HEK293 (cell line): ENCODE measurements at regions not wholly inside any gene's neighbourhood (a gene's known extent, or its start where the extent isn't known, plus 50 kb on each side); places are given as distances from the start of the nearest gene placed in this dataset.

Experiments
- CTCF ChIA-PET: fragments of 350-600 bp; formaldehyde crosslinking; extraction: SDS; loops from one replicate; lab custom pipeline; 2021; ENCODE audit warnings: antibody characterized with exemption; lab: Yijun Ruan, JAX
- POLR2A ChIA-PET: fragments of 300-600 bp; formaldehyde crosslinking; extraction: SDS; loops from one replicate; lab custom pipeline; 2020; ENCODE audit warnings: antibody characterized with exemption, inconsistent platforms; lab: Yijun Ruan, JAX
- H3K27ac ChIP-seq: fragments of 200-500 bp; sonication (Bioruptor generic); 2 replicates; pipeline ENCODE4 v1.5.1; 2014; ENCODE audit warnings: low read depth, low read length, control low read depth, inconsistent platforms; ENCODE audit errors: extremely low read depth
- H3K36me3 ChIP-seq, 2 experiments: fragments of 200-500 bp in 1 of 2; sonication (Bioruptor generic) in 1 of 2; 1 replicate in 1 of 2; 2 replicates in 1 of 2; pipeline ENCODE4 v1.5.1; 2014 to 2017; ENCODE audit warnings: inconsistent platforms in 2 of 2, low read length in 2 of 2; ENCODE audit not compliant: control insufficient read depth in 2 of 2, insufficient read depth in 1 of 2
- H3K4me1 ChIP-seq: fragments of 200-500 bp; sonication (Bioruptor generic); 2 replicates; pipeline ENCODE4 v1.5.1; 2014; ENCODE audit warnings: mild to moderate bottlenecking, low read length, inconsistent platforms; ENCODE audit not compliant: control insufficient read depth, insufficient read depth
- H3K4me3 ChIP-seq: 2 replicates; pipeline ENCODE4 v1.5.1; 2011; ENCODE audit warnings: low read depth, mild to moderate bottlenecking, control low read depth, low read length, moderate library complexity
- H3K9me3 ChIP-seq: fragments of 200-500 bp; sonication (Bioruptor generic); 2 replicates; pipeline ENCODE4 v1.5.1; 2014; ENCODE audit warnings: low read depth, low read length, inconsistent platforms; ENCODE audit not compliant: control insufficient read depth, insufficient read depth
- BCL6B ChIP-seq: fragments of 450-650 bp; formaldehyde crosslinking; IDR thresholded peaks from 2 replicates; pipeline ENCODE4 v1.5.1; 2017; ENCODE audit warnings: missing biosample characterization, missing genetic modification characterization
- CTCF ChIP-seq: fragments of 450-650 bp; formaldehyde crosslinking; IDR thresholded peaks from 2 replicates; pipeline ENCODE4 v1.5.1; 2016; ENCODE audit warnings: missing biosample characterization, missing genetic modification characterization
- HOXD13 ChIP-seq: sonication (generic); formaldehyde crosslinking; IDR thresholded peaks from 2 replicates; pipeline ENCODE4 v1.8.0; 2022; ENCODE audit warnings: missing genetic modification reagents, borderline replicate concordance
- KLF16 ChIP-seq: fragments of 450-650 bp; formaldehyde crosslinking; IDR thresholded peaks from 2 replicates; pipeline ENCODE4 v1.5.1; 2017; ENCODE audit warnings: missing biosample characterization, missing genetic modification characterization
- ZFP41 ChIP-seq: fragments of 450-650 bp; formaldehyde crosslinking; IDR thresholded peaks from 2 replicates; pipeline ENCODE4 v1.5.1; 2016; ENCODE audit warnings: missing biosample characterization, missing genetic modification characterization, borderline replicate concordance
- ZNF140 ChIP-seq: fragments of 450-650 bp; formaldehyde crosslinking; IDR thresholded peaks from 2 replicates; pipeline ENCODE4 v1.5.1; 2016; ENCODE audit warnings: missing biosample characterization, missing genetic modification characterization
- ZNF155 ChIP-seq: fragments of 450-650 bp; formaldehyde crosslinking; IDR thresholded peaks from 2 replicates; pipeline ENCODE4 v1.5.1; 2016; ENCODE audit warnings: missing biosample characterization, missing genetic modification characterization
- ZNF473 ChIP-seq: fragments of 450-650 bp; formaldehyde crosslinking; IDR thresholded peaks from 2 replicates; pipeline ENCODE4 v1.5.1; 2017; ENCODE audit warnings: missing biosample characterization, missing genetic modification characterization
- ZNF521 ChIP-seq: fragments of 450-650 bp; formaldehyde crosslinking; IDR thresholded peaks from 2 replicates; pipeline ENCODE4 v1.5.1; 2017; ENCODE audit warnings: missing biosample characterization, mild to moderate bottlenecking, missing genetic modification characterization
- ZNF701 ChIP-seq: fragments of 450-650 bp; formaldehyde crosslinking; IDR thresholded peaks from 2 replicates; pipeline ENCODE4 v1.5.1; 2016; ENCODE audit warnings: missing biosample characterization, missing genetic modification characterization
- ZNF707 ChIP-seq: fragments of 450-650 bp; formaldehyde crosslinking; IDR thresholded peaks from 2 replicates; pipeline ENCODE4 v1.5.1; 2016; ENCODE audit warnings: missing biosample characterization, missing genetic modification characterization
- ZNF747 ChIP-seq: fragments of 450-650 bp; formaldehyde crosslinking; IDR thresholded peaks from 2 replicates; pipeline ENCODE4 v1.5.1; 2016; ENCODE audit warnings: missing biosample characterization, missing genetic modification characterization
- ZNF830 ChIP-seq: fragments of 450-650 bp; IDR thresholded peaks from 2 replicates; pipeline ENCODE4 v1.5.0; 2018; ENCODE audit warnings: missing biosample characterization, missing genetic modification characterization, low read depth, mild to moderate bottlenecking, moderate library complexity
- TF ChIP-seq, protein P1 (sequence below): fragments of 450-650 bp; formaldehyde crosslinking; IDR thresholded peaks from 2 replicates; pipeline ENCODE4 v1.5.1; 2016; ENCODE audit warnings: missing biosample characterization, missing genetic modification characterization
- TF ChIP-seq, protein P2 (sequence below): fragments of 450-650 bp; formaldehyde crosslinking; IDR thresholded peaks from 2 replicates; pipeline ENCODE4 v1.5.1; 2016; ENCODE audit warnings: missing biosample characterization, missing genetic modification characterization
- TF ChIP-seq, protein P3 (sequence below): IDR thresholded peaks from 2 replicates; pipeline ENCODE4 v1.6.1; 2011; ENCODE audit warnings: mild to moderate bottlenecking, low read depth, low read length, borderline replicate concordance
- TF ChIP-seq, protein P4 (sequence below): fragments of 450-650 bp; formaldehyde crosslinking; IDR thresholded peaks from 2 replicates; pipeline ENCODE4 v1.5.1; 2016; ENCODE audit warnings: missing biosample characterization, missing genetic modification characterization, borderline replicate concordance

DNA sequence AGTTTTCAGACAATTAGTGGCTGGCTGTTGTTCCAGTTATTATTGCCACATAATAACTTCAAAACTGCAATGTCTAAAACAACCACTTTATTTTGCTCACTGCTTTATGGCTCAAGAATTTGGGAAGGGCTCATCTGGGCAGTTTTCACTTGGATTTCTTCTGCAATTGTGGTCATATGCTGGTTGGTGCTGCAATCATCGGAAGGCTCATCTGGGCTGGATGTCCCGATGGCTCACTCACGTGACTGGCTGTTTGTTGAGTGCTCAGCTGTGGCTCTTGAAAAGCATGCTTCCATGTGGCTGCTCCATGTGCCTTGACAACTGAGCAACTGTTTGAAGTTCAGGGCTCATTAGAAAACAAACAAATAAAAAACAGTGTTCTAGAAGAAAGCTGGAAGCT, 1032.5 kb downstream of the DTWD2 start (continued):
- TF ChIP-seq CTCF (tag by site-specific recombination) (no peak), ZFP41 (no peak), ZNF830 (tag by site-specific recombination) (no peak)
- TF ChIP-seq, protein P1, sequence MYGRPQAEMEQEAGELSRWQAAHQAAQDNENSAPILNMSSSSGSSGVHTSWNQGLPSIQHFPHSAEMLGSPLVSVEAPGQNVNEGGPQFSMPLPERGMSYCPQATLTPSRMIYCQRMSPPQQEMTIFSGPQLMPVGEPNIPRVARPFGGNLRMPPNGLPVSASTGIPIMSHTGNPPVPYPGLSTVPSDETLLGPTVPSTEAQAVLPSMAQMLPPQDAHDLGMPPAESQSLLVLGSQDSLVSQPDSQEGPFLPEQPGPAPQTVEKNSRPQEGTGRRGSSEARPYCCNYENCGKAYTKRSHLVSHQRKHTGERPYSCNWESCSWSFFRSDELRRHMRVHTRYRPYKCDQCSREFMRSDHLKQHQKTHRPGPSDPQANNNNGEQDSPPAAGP (tag by site-specific recombination) = no peak
- TF ChIP-seq, all 188 proteins: peak for 0

DNA sequence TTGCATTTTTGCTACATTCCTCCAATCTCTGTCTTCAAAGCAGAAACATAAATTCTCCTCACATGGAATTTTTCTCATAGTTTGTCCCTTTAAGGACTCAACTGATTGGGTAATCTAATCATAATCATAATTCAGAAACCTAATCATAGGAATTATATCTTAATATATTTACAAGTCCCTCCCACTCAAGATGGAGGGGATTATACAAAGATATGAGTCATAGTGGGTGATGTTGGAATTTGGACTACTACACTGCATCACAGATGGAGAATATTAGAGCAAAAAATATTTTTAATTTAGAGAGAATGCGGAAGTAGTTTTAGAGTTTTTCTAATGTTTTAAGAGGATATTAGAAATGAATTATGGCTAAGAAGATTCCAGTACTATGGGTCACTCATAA, 1034.0 kb downstream of the DTWD2 start:
- H3K4me1 ChIP-seq = no peaks in the 10 kb centered on the region
- no peak overlapping the region for H3K27ac ChIP-seq
- TF ChIP-seq, protein P2, sequence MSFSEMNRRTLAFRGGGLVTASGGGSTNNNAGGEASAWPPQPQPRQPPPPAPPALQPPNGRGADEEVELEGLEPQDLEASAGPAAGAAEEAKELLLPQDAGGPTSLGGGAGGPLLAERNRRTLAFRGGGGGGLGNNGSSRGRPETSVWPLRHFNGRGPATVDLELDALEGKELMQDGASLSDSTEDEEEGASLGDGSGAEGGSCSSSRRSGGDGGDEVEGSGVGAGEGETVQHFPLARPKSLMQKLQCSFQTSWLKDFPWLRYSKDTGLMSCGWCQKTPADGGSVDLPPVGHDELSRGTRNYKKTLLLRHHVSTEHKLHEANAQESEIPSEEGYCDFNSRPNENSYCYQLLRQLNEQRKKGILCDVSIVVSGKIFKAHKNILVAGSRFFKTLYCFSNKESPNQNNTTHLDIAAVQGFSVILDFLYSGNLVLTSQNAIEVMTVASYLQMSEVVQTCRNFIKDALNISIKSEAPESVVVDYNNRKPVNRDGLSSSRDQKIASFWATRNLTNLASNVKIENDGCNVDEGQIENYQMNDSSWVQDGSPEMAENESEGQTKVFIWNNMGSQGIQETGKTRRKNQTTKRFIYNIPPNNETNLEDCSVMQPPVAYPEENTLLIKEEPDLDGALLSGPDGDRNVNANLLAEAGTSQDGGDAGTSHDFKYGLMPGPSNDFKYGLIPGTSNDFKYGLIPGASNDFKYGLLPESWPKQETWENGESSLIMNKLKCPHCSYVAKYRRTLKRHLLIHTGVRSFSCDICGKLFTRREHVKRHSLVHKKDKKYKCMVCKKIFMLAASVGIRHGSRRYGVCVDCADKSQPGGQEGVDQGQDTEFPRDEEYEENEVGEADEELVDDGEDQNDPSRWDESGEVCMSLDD (tag by site-specific recombination) = no peak
- TF ChIP-seq BCL6B (tag by site-specific recombination) (no peak), ZNF521 (tag by site-specific recombination) (no peak), ZNF140 (tag by site-specific recombination) (no peak), HOXD13 (CRISPR knock-in tag) (no peak), ZNF155 (tag by site-specific recombination) (no peak), ZNF707 (no peak), ZNF830 (tag by site-specific recombination) (no peak), KLF16 (tag by site-specific recombination) (no peak), ZNF473 (tag by site-specific recombination) (no peak), ZNF747 (tag by site-specific recombination) (no peak), ZNF701 (tag by site-specific recombination) (no peak)
- TF ChIP-seq, protein P3, sequence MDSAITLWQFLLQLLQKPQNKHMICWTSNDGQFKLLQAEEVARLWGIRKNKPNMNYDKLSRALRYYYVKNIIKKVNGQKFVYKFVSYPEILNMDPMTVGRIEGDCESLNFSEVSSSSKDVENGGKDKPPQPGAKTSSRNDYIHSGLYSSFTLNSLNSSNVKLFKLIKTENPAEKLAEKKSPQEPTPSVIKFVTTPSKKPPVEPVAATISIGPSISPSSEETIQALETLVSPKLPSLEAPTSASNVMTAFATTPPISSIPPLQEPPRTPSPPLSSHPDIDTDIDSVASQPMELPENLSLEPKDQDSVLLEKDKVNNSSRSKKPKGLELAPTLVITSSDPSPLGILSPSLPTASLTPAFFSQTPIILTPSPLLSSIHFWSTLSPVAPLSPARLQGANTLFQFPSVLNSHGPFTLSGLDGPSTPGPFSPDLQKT = no peak
- TF ChIP-seq, protein P4, sequence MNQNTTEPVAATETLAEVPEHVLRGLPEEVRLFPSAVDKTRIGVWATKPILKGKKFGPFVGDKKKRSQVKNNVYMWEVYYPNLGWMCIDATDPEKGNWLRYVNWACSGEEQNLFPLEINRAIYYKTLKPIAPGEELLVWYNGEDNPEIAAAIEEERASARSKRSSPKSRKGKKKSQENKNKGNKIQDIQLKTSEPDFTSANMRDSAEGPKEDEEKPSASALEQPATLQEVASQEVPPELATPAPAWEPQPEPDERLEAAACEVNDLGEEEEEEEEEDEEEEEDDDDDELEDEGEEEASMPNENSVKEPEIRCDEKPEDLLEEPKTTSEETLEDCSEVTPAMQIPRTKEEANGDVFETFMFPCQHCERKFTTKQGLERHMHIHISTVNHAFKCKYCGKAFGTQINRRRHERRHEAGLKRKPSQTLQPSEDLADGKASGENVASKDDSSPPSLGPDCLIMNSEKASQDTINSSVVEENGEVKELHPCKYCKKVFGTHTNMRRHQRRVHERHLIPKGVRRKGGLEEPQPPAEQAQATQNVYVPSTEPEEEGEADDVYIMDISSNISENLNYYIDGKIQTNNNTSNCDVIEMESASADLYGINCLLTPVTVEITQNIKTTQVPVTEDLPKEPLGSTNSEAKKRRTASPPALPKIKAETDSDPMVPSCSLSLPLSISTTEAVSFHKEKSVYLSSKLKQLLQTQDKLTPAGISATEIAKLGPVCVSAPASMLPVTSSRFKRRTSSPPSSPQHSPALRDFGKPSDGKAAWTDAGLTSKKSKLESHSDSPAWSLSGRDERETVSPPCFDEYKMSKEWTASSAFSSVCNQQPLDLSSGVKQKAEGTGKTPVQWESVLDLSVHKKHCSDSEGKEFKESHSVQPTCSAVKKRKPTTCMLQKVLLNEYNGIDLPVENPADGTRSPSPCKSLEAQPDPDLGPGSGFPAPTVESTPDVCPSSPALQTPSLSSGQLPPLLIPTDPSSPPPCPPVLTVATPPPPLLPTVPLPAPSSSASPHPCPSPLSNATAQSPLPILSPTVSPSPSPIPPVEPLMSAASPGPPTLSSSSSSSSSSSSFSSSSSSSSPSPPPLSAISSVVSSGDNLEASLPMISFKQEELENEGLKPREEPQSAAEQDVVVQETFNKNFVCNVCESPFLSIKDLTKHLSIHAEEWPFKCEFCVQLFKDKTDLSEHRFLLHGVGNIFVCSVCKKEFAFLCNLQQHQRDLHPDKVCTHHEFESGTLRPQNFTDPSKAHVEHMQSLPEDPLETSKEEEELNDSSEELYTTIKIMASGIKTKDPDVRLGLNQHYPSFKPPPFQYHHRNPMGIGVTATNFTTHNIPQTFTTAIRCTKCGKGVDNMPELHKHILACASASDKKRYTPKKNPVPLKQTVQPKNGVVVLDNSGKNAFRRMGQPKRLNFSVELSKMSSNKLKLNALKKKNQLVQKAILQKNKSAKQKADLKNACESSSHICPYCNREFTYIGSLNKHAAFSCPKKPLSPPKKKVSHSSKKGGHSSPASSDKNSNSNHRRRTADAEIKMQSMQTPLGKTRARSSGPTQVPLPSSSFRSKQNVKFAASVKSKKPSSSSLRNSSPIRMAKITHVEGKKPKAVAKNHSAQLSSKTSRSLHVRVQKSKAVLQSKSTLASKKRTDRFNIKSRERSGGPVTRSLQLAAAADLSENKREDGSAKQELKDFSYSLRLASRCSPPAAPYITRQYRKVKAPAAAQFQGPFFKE = no peak
- ChIA-PET POLR2A (no interaction called here), CTCF (no interaction called here)
- H3K4me3 ChIP-seq = no peak overlapping the region
- H3K9me3 ChIP-seq = no peaks in the 10 kb centered on the region
- H3K36me3 ChIP-seq = no peaks in the 10 kb centered on the region
